Vagina (tissue), 2 donors: ENCODE measurements at regions not wholly inside any gene's neighbourhood (a gene's known extent, or its start where the extent isn't known, plus 50 kb on each side); places are given as distances from the start of the nearest gene placed in this dataset.

Experiments used
- CTCF ChIP-seq, 3 experiments: fragments of 450-650 bp in 2 of 3; fragments of 200-600 bp in 1 of 3; sonication (generic) in 1 of 3; IDR thresholded peaks; one replicate each; pipeline ENCODE4 v1.5.1; 2017 to 2019; ENCODE audit warnings: antibody characterized with exemption in 3 of 3, mild to moderate bottlenecking in 2 of 3, moderate library complexity in 2 of 3
- POLR2A ChIP-seq, 2 donors: fragments of 450-650 bp; IDR thresholded peaks; one replicate each; pipeline ENCODE4 v1.6.1; 2017; ENCODE audit warnings: antibody characterized with exemption in 2 of 2, mild to moderate bottlenecking in 2 of 2, moderate library complexity in 2 of 2
- POLR2AphosphoS5 ChIP-seq, 2 donors: sonication (generic); formaldehyde crosslinking; IDR thresholded peaks; one replicate each; pipeline ENCODE4 v1.9.0; 2017; ENCODE audit warnings: antibody characterized with exemption in 2 of 2, mild to moderate bottlenecking in 2 of 2, low read depth in 1 of 2; ENCODE audit not compliant: insufficient read depth in 1 of 2

GRCh38 chr5:133670336-133670735 is 58.0 kb upstream of the FSTL4 start:
- TF ChIP-seq CTCF (IDR thresholded peaks at IDR 0.05), result no peak
- no peak for TF ChIP-seq POLR2A (IDR thresholded peaks at IDR 0.05)
- no peak for TF ChIP-seq POLR2AphosphoS5 (IDR thresholded peaks at IDR 0.05; ENCODE audit: insufficient read depth in 1 of 2, low read depth in 1 of 2)
